ENCODE measurements at regions not wholly inside any gene's neighbourhood (a gene's known extent, or its start where the extent isn't known, plus 50 kb on each side); places are given as distances from the start of the nearest gene placed in this dataset.
"Not testable (repeated sequence)": the region's sequence is repeated elsewhere in the genome, so short reads cannot be mapped to it uniquely, and the experiment has no call there.

GRCh38 chr12:131456301-131457027, 254.4 kb upstream of the SFSWAP start:
- intact Hi-C loops (cut with DNase I), result no loop called here
- DNase-seq, result peak in 1 of 42 donors; percentile 19

GRCh38 chr12:131457028-131457310, 253.9 kb upstream of the SFSWAP start:
- intact Hi-C loops (cut with DNase I), result no loop called here
- DNase-seq, result peak in 1 of 42 donors; percentile 15

GRCh38 chr12:131457331-131458047, 253.4 kb upstream of the SFSWAP start:
- intact Hi-C loops (cut with DNase I), result no loop called here
- peak in 3 of 42 donors; percentile 16 to 21 (median 18) for DNase-seq

GRCh38 chr12:131458048-131458374, 252.9 kb upstream of the SFSWAP start:
- DNase-seq, result peak in 1 of 42 donors; percentile 29
- intact Hi-C loops (cut with DNase I), result no loop called here

GRCh38 chr12:131458931-131459772, 251.7 kb upstream of the SFSWAP start:
- DNase-seq, result peak in 3 of 42 donors; percentile 16 to 29 (median 27)
- intact Hi-C loops (cut with DNase I), result no loop called here

- intact Hi-C loops (cut with DNase I), result no loop called here
- peak in 3 of 42 donors; percentile 22 to 34 (median 29) for DNase-seq
Observed at GRCh38 chr12:131459773-131460365, 251.0 kb upstream of the SFSWAP start.

GRCh38 chr12:131460520-131460919, 250.4 kb upstream of the SFSWAP start:
- intact Hi-C loops (cut with DNase I), result no loop called here
- peak in 6 of 42 donors; percentile 4 to 47 (median 22) for DNase-seq

- intact Hi-C loops (cut with DNase I), result no loop called here
- DNase-seq, result peak in 1 of 42 donors; percentile 12
Observed at GRCh38 chr12:131461096-131461495, 249.8 kb upstream of the SFSWAP start.

- intact Hi-C loops (cut with DNase I), result no loop called here
- DNase-seq, result no peak
Observed at GRCh38 chr12:131463174-131463573, 247.7 kb upstream of the SFSWAP start.

GRCh38 chr12:131464081-131464480, 246.8 kb upstream of the SFSWAP start:
- no peak for DNase-seq
- intact Hi-C loops (cut with DNase I), result no loop called here

GRCh38 chr12:131466306-131466705, 244.6 kb upstream of the SFSWAP start:
- DNase-seq, result no peak
- intact Hi-C loops (cut with DNase I), result no loop called here

GRCh38 chr12:131466932-131467331, 244.0 kb upstream of the SFSWAP start:
- no peak for DNase-seq
- intact Hi-C loops (cut with DNase I), result no loop called here

- DNase-seq, result peak in 1 of 42 donors; percentile 23
- intact Hi-C loops (cut with DNase I), result no loop called here
Observed at GRCh38 chr12:131468206-131468605, 242.7 kb upstream of the SFSWAP start.

GRCh38 chr12:131469945-131470344, 240.9 kb upstream of the SFSWAP start:
- DNase-seq; intact Hi-C loops (cut with DNase I): not testable (repeated sequence)

GRCh38 chr12:131471271-131471905, 239.5 kb upstream of the SFSWAP start:
- DNase-seq, result no peak
- intact Hi-C loops (cut with DNase I), result no loop called here

GRCh38 chr12:131471946-131472732, 238.8 kb upstream of the SFSWAP start:
- intact Hi-C loops (cut with DNase I), result no loop called here

GRCh38 chr12:131473261-131473660, 237.6 kb upstream of the SFSWAP start:
- intact Hi-C loops (cut with DNase I), result no loop called here
- no peak for DNase-seq

More at GRCh38 chr12:131471946-131472732, 238.8 kb upstream of the SFSWAP start:
- no peak for DNase-seq
